GM12891 (cell line): ENCODE measurements at regions not wholly inside any gene's neighbourhood (a gene's known extent, or its start where the extent isn't known, plus 50 kb on each side); places are given as distances from the start of the nearest gene placed in this dataset.

Source experiments
- DNase-seq: peaks from one replicate; pipeline ENCODE4 v3.0.0; 2011; ENCODE audit warnings: low spot score; ENCODE audit not compliant: insufficient read length
- FAIRE-seq: peaks from 2 replicates; lab custom pipeline; 2011; peaks lifted over from hg19 to GRCh38; lab: Jason Lieb, UNC
- PAX5 ChIP-seq: IDR thresholded peaks from 2 replicates; pipeline ENCODE4 v1.6.1; 2011; ENCODE audit warnings: low read length, moderate library complexity, mild to moderate bottlenecking; ENCODE audit not compliant: insufficient read depth, severe bottlenecking
- POLR2A ChIP-seq: IDR thresholded peaks from 2 replicates; pipeline ENCODE4 v1.6.1; 2011; ENCODE audit warnings: low read depth, low read length, control low read depth
- POLR2AphosphoS5 ChIP-seq: IDR thresholded peaks from 2 replicates; pipeline ENCODE4 v1.6.1; 2011; ENCODE audit warnings: low read depth, low read length, control low read depth
- POU2F2 ChIP-seq: IDR thresholded peaks from 2 replicates; pipeline ENCODE4 v1.6.1; 2011; ENCODE audit warnings: low read depth, mild to moderate bottlenecking, control low read depth, low read length, moderate library complexity
- SPI1 ChIP-seq: IDR thresholded peaks from 2 replicates; pipeline ENCODE4 v1.6.1; 2011; ENCODE audit warnings: low read depth, low read length, control low read depth
- TAF1 ChIP-seq: IDR thresholded peaks from 2 replicates; pipeline ENCODE4 v1.6.1; 2011; ENCODE audit warnings: low read depth, low read length, control low read depth

DNA sequence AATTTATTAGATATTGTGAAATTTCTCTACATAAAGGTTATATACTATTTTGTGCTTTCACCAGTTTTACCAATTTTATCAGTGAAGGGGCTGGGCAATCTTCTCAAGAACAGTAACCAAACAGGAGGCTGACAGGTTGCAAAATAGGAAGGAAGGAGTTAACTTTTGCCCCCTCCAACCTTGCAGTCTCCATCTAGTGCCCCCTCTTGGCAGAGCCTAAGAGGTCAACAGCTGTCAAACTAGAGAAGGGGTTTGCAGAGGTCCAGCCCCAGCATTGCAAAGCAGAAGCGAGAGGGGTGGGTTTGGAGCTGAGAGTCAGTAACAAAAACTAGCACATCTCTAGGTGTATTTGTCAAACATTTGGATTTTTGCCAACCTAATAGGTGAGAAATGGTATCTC is 391.0 kb downstream of the CDC5L start:
- no peak for DNase-seq
- no peak for TF ChIP-seq SPI1
- no peak for TF ChIP-seq POLR2AphosphoS5
- TF ChIP-seq POU2F2: no peak
- TF ChIP-seq POLR2A: no peak
- no peak for TF ChIP-seq TAF1
- no peak for TF ChIP-seq PAX5
- no peak for FAIRE-seq
